ENCODE measurements at regions not wholly inside any gene's neighbourhood (a gene's known extent, or its start where the extent isn't known, plus 50 kb on each side); places are given as distances from the start of the nearest gene placed in this dataset.

- no peak for TF ChIP-seq CHD2 (IDR thresholded peaks at IDR 0.05; ENCODE audit: low read length)
Measured at GRCh38 chr20:54407459-54407858, 67.9 kb upstream of the DOK5 start (continued).

GRCh38 chr20:54415967-54416366 lies 59.4 kb upstream of the DOK5 start:
- no peak overlapping the region for H3K23ac ChIP-seq (ENCODE audit: insufficient read length)
- FAIRE-seq (no peak), DNase-seq (ENCODE audit: low read depth in 1 of 2, low spot score in 2 of 2) (no peak)
- no peak overlapping the region for H3K18ac ChIP-seq (ENCODE audit: extremely low read depth, low read length)
- no peak overlapping the region for H3K27ac ChIP-seq (ENCODE audit: low read depth, low read length)
- H4K91ac ChIP-seq (replicated peaks; ENCODE audit: insufficient read length, low read length), result no peak overlapping the region
- H4K8ac ChIP-seq (ENCODE audit: extremely low read depth, insufficient read depth, low read length), result no peak overlapping the region
- H2BK120ac ChIP-seq (replicated peaks; ENCODE audit: low read depth, low read length), result no peak overlapping the region
- ChIA-PET CTCF (ENCODE audit: partially characterized antibody) (no interaction called here), POLR2A (ENCODE audit: partially characterized antibody) (no interaction called here)
- TF ChIP-seq CBX5 (IDR thresholded peaks at IDR 0.05; ENCODE audit: low read depth, low read length) (no peak), TBP (IDR thresholded peaks at IDR 0.05; ENCODE audit: low read depth, low read length) (no peak), BCL11A (IDR thresholded peaks at IDR 0.05; ENCODE audit: low read depth in 2 of 2, low read length in 2 of 2) (no peak), ATF3 (IDR thresholded peaks at IDR 0.05; ENCODE audit: insufficient read depth, low read depth, low read length) (no peak)
- no peak overlapping the region for H3K4me2 ChIP-seq (ENCODE audit: insufficient read depth in 1 of 2, low read depth in 2 of 2, low read length in 2 of 2)
- no peak overlapping the region for H3K56ac ChIP-seq (replicated peaks; ENCODE audit: insufficient read length, low read depth, low read length)
- WGBS, 2 experiments (ENCODE audit: extremely low coverage in 1 of 2, insufficient coverage in 1 of 2, insufficient read length in 1 of 2, insufficient replicate concordance in 2 of 2, low coverage in 1 of 2, low lambda C conversion rate in 2 of 2, missing lambda C conversion rate in 1 of 2), result 80% methylated on average over 1 of the region's 1 CpG; no CpG with 5 or more reads in 1 of the 2 experiments
- H4K5ac ChIP-seq (ENCODE audit: insufficient read length, low read depth, low read length), result no peak overlapping the region
- no peak overlapping the region for H3K4ac ChIP-seq (replicated peaks; ENCODE audit: insufficient read length, low read depth, low read length)
- no peak overlapping the region for H3K9ac ChIP-seq (replicated peaks in 1 of 4; ENCODE audit: extremely low read depth in 1 of 4, low read depth in 3 of 4, low read length in 3 of 4)
- H3K79me1 ChIP-seq (ENCODE audit: low read depth, low read length), result no peaks in the 10 kb centered on the region
- no peaks in the 10 kb centered on the region for H3K36me3 ChIP-seq (ENCODE audit: control insufficient read depth in 2 of 4, insufficient read depth in 4 of 4, low read length in 3 of 4)
- no peak overlapping the region for H3K14ac ChIP-seq (ENCODE audit: insufficient read length)
- H2BK15ac ChIP-seq (ENCODE audit: low read length), result no peak overlapping the region
- no peak overlapping the region for H2BK5ac ChIP-seq (ENCODE audit: low read depth, low read length)
- H3K4me1 ChIP-seq (replicated peaks in 1 of 4; ENCODE audit: control insufficient read depth in 3 of 4, insufficient read depth in 4 of 4, low read length in 3 of 4), result no peaks in the 10 kb centered on the region
- no peaks in the 10 kb centered on the region for H3K23me2 ChIP-seq (ENCODE audit: low read depth, low read length)
- no peaks in the 10 kb centered on the region for H3K9me3 ChIP-seq (ENCODE audit: insufficient read depth in 2 of 2, low read depth in 1 of 2, low read length in 1 of 2)
- H2BK20ac ChIP-seq (ENCODE audit: low read length), result no peak overlapping the region
- no peaks in the 10 kb centered on the region for H4K20me1 ChIP-seq (replicated peaks in 1 of 2; ENCODE audit: control insufficient read depth in 1 of 2, insufficient read depth in 2 of 2, low read length in 2 of 2)
- no peak overlapping the region for H2AK5ac ChIP-seq (ENCODE audit: low read depth, low read length)
- no peaks in the 10 kb centered on the region for H3K79me2 ChIP-seq (ENCODE audit: control insufficient read depth in 1 of 2, insufficient read depth in 2 of 2, low read length in 2 of 2)
- H2AFZ ChIP-seq (ENCODE audit: low read length), result no peak overlapping the region
- no peaks in the 10 kb centered on the region for H3K27me3 ChIP-seq (replicated peaks in 1 of 4; ENCODE audit: control insufficient read depth in 3 of 4, extremely low read depth in 1 of 4, insufficient read depth in 3 of 4, low read length in 3 of 4)
- H2BK12ac ChIP-seq (ENCODE audit: low read depth, low read length), result no peak overlapping the region
- H3K4me3 ChIP-seq (ENCODE audit: extremely low read depth in 1 of 4, insufficient read depth in 2 of 4, low read depth in 3 of 4, low read length in 4 of 4), result no peak overlapping the region

Measured in H1 (cell line).